OCI-LY3 (cell line): ENCODE measurements at regions not wholly inside any gene's neighbourhood (a gene's known extent, or its start where the extent isn't known, plus 50 kb on each side); places are given as distances from the start of the nearest gene placed in this dataset.

Experiments used
- CTCF ChIP-seq: fragments of 200-600, 300-600 bp; sonication (generic); IDR thresholded peaks from 2 replicates; pipeline ENCODE4 v1.5.1; 2014; ENCODE audit warnings: antibody characterized with exemption, low read length, low read depth
- EZH2phosphoT487 ChIP-seq: fragments of 200-600 bp; shearing (Covaris generic); IDR thresholded peaks from 2 replicates; pipeline ENCODE4 v1.6.1; 2018; ENCODE audit warnings: antibody characterized with exemption, mixed run types, low read depth

- no peak for TF ChIP-seq CTCF
- TF ChIP-seq EZH2phosphoT487: no peak
Measured at GRCh38 chr14:85423889-85424288, 106.1 kb upstream of the FLRT2 start.
